ENCODE measurements at regions not wholly inside any gene's neighbourhood (a gene's known extent, or its start where the extent isn't known, plus 50 kb on each side); places are given as distances from the start of the nearest gene placed in this dataset.

GRCh38 chr4:116357758-116358157 lies 727.6 kb downstream of the TRAM1L1 start:
- TF ChIP-seq NFIC (IDR thresholded peaks at IDR 0.05) = peak; percentile 52
- TF ChIP-seq EP300 (IDR thresholded peaks at IDR 0.05; ENCODE audit: borderline replicate concordance) = no peak
- no peak for TF ChIP-seq RAD21 (IDR thresholded peaks at IDR 0.05; ENCODE audit: low read depth)
- no peak for TF ChIP-seq REST (IDR thresholded peaks at IDR 0.05; ENCODE audit: low read depth)
- TF ChIP-seq FOXM1 (IDR thresholded peaks at IDR 0.05; ENCODE audit: borderline replicate concordance, low read depth) = no peak
- no peak; the same call in 1 of the 2 replicates for TF ChIP-seq TCF12 (IDR thresholded peaks at IDR 0.05; ENCODE audit: low read depth)
- TF ChIP-seq MAX (IDR thresholded peaks at IDR 0.05) = no peak
